ENCODE measurements at regions not wholly inside any gene's neighbourhood (a gene's known extent, or its start where the extent isn't known, plus 50 kb on each side); places are given as distances from the start of the nearest gene placed in this dataset.

GRCh38 chr7:13090959-13091358 lies 403.5 kb downstream of the ARL4A start:
- no peak for TF ChIP-seq TAF1 (IDR thresholded peaks at IDR 0.05; ENCODE audit: borderline replicate concordance, low read depth, low read length)
- TF ChIP-seq POLR2A (IDR thresholded peaks at IDR 0.05; ENCODE audit: low read depth, low read length), result no peak

All from GM12892 (cell line).